Transverse colon (tissue), 4 donors: ENCODE measurements at regions not wholly inside any gene's neighbourhood (a gene's known extent, or its start where the extent isn't known, plus 50 kb on each side); places are given as distances from the start of the nearest gene placed in this dataset.

ENCODE experiments used
- DNase-seq: peaks from one replicate; pipeline ENCODE4 v3.0.0-alpha.2; 2019
- H3K27ac ChIP-seq, 4 donors: fragments of 200-600 bp; sonication (generic); 2 replicates each; pipeline ENCODE4 v1.5.1; 2016 to 2018; ENCODE audit warnings: inconsistent platforms in 4 of 4
- H3K27me3 ChIP-seq: fragments of 200-600 bp; sonication (generic); 2 replicates; pipeline ENCODE4 v1.5.1; 2017; ENCODE audit warnings: inconsistent platforms
- H3K36me3 ChIP-seq, 4 donors: fragments of 200-600 bp; sonication (generic); 2 replicates each; pipeline ENCODE4 v1.5.1; 2017 to 2019; ENCODE audit warnings: inconsistent platforms in 4 of 4
- H3K4me1 ChIP-seq, 4 donors: fragments of 200-600 bp; sonication (generic); 2 replicates each; pipeline ENCODE4 v1.5.1; 2017 to 2020; ENCODE audit warnings: inconsistent platforms in 4 of 4
- H3K4me3 ChIP-seq, 4 donors: fragments of 200-600 bp; sonication (generic); 1 replicate in 1 of 4; 2 replicates in 3 of 4; pipeline versions ENCODE4 v1.5.1 to v1.6.1; 2017 to 2019; ENCODE audit warnings: inconsistent platforms in 4 of 4
- H3K9me3 ChIP-seq, 2 donors: fragments of 200-600 bp; sonication (generic); 2 replicates each; pipeline ENCODE4 v1.5.1; 2017 to 2019; ENCODE audit warnings: inconsistent platforms in 2 of 2
- CTCF ChIP-seq, 5 experiments: fragments of 200-600 bp in 3 of 5; fragments of 450-650 bp in 2 of 5; sonication (generic) in 3 of 5; IDR thresholded peaks; 1 replicate in 2 of 5; 2 replicates in 3 of 5; pipeline ENCODE4 v1.5.1; 2016 to 2017; ENCODE audit warnings: antibody characterized with exemption in 5 of 5, inconsistent platforms in 3 of 5, mild to moderate bottlenecking in 2 of 5, moderate library complexity in 1 of 5
- EP300 ChIP-seq: sonication (generic); formaldehyde crosslinking; IDR thresholded peaks from one replicate; pipeline ENCODE4 v1.6.1; 2017; ENCODE audit warnings: antibody characterized with exemption, low read depth
- POLR2A ChIP-seq: fragments of 450-650 bp; IDR thresholded peaks from one replicate; pipeline ENCODE4 v1.6.1; 2016; ENCODE audit warnings: antibody characterized with exemption, mild to moderate bottlenecking, moderate library complexity
- POLR2AphosphoS5 ChIP-seq, 3 donors: sonication (generic); formaldehyde crosslinking; IDR thresholded peaks; one replicate each; pipeline ENCODE4 v1.6.1; 2016; ENCODE audit warnings: antibody characterized with exemption in 3 of 3
- WGBS, 2 donors: methylation state at CpG; one replicate each; pipeline ENCODE4 v1.1.5; 2018; ENCODE audit warnings: low coverage in 1 of 2; 5-methylcytosine and 5-hydroxymethylcytosine counted together
- in situ Hi-C, 4 donors: fragments of 200-750 bp; cut with MboI; loops; one replicate each; pipeline versions ENCODE4 v1.15.0 to v1.15.1; 2017; ENCODE audit warnings: low sequenced_read_pairs in 3 of 4, low pct_ligation_motif_present in 1 of 4, low pct_unique_long_range_greater_than_20kb in 1 of 4
- intact Hi-C: fragments of 100-400 bp; cut with DNase I; formaldehyde crosslinking; loops from one replicate; pipeline ENCODE4 v1.15.1; 2023; ENCODE audit warnings: low total_unique reads

GRCh38 chr10:108633046-108633445 lies 1290.3 kb downstream of the XPNPEP1 start:
- Histone ChIP-seq H3K4me1 (no peaks in the 10 kb centered on the region), H3K4me3 (no peak overlapping the region), H3K27ac (no peak overlapping the region), H3K36me3 (no peaks in the 10 kb centered on the region), H3K27me3 (no peaks in the 10 kb centered on the region), H3K9me3 (no peaks in the 10 kb centered on the region)
- intact Hi-C loops (no loop called here), in situ Hi-C loops (no loop called here)
- no peak for TF ChIP-seq EP300
- TF ChIP-seq POLR2A: no peak
- TF ChIP-seq POLR2AphosphoS5 (IDR thresholded peaks at IDR 0.05): no peak
- no peak for TF ChIP-seq CTCF (IDR thresholded peaks at IDR 0.05)
- 38 to 75% methylated on average over 1 to 2 of the region's 2 CpGs for WGBS, 2 donors
- no peak for DNase-seq

- Histone ChIP-seq H3K9me3 (no peaks in the 10 kb centered on the region), H3K36me3 (no peaks in the 10 kb centered on the region), H3K4me3 (no peak overlapping the region), H3K4me1 (no peaks in the 10 kb centered on the region), H3K27ac (no peak overlapping the region), H3K27me3 (no peaks in the 10 kb centered on the region)
- intact Hi-C loops (no loop called here), in situ Hi-C loops (no loop called here)
- WGBS, 2 donors: 60 to 73% methylated on average over 1 of the region's 1 CpG
- TF ChIP-seq CTCF (IDR thresholded peaks at IDR 0.05): no peak
- no peak for TF ChIP-seq POLR2A
- TF ChIP-seq EP300: no peak
- TF ChIP-seq POLR2AphosphoS5 (IDR thresholded peaks at IDR 0.05): no peak
- DNase-seq: no peak
Observed at GRCh38 chr10:108632144-108632543, 1291.2 kb downstream of the XPNPEP1 start.

- in situ Hi-C loops: no loop called here
- Histone ChIP-seq H3K27ac (no peak overlapping the region), H3K36me3 (no peaks in the 10 kb centered on the region), H3K4me3 (no peak overlapping the region), H3K4me1 (no peaks in the 10 kb centered on the region), H3K9me3 (no peaks in the 10 kb centered on the region), H3K27me3 (no peaks in the 10 kb centered on the region)
- no peak for DNase-seq
- WGBS, 2 donors: 76 to 88% methylated on average over 2 of the region's 2 CpGs
- TF ChIP-seq CTCF (IDR thresholded peaks at IDR 0.05): no peak
- no peak for TF ChIP-seq EP300
- no peak for TF ChIP-seq POLR2A
- TF ChIP-seq POLR2AphosphoS5 (IDR thresholded peaks at IDR 0.05): no peak
- intact Hi-C loops: no loop called here
Observed at GRCh38 chr10:108631332-108631731, 1292.0 kb downstream of the XPNPEP1 start.

GRCh38 chr10:108629834-108630233 lies 1293.5 kb downstream of the XPNPEP1 start:
- 25 to 53% methylated on average over 1 to 3 of the region's 3 CpGs for WGBS, 2 donors
- no peak for TF ChIP-seq EP300
- TF ChIP-seq CTCF (IDR thresholded peaks at IDR 0.05): no peak
- no peak for TF ChIP-seq POLR2A
- no peak for TF ChIP-seq POLR2AphosphoS5 (IDR thresholded peaks at IDR 0.05)
- Histone ChIP-seq H3K27ac (no peak overlapping the region), H3K9me3 (no peaks in the 10 kb centered on the region), H3K4me1 (no peaks in the 10 kb centered on the region), H3K27me3 (no peaks in the 10 kb centered on the region), H3K4me3 (no peak overlapping the region), H3K36me3 (no peaks in the 10 kb centered on the region)
- in situ Hi-C loops: no loop called here
- intact Hi-C loops: no loop called here
- no peak for DNase-seq
